Trophoblast cell (in vitro differentiated cells and primary cell): ENCODE measurements at regions not wholly inside any gene's neighbourhood (a gene's known extent, or its start where the extent isn't known, plus 50 kb on each side); places are given as distances from the start of the nearest gene placed in this dataset.

Source experiments
- DNase-seq, 2 donors: peaks; one replicate each; pipeline ENCODE4 v3.0.0-alpha.2; 2016
- H2AFZ ChIP-seq: 2 replicates; pipeline ENCODE4 v1.6.1; 2013; ENCODE audit warnings: low read length, moderate library complexity, mild to moderate bottlenecking; ENCODE audit not compliant: insufficient read depth, poor library complexity
- H2AK5ac ChIP-seq: 2 replicates; pipeline ENCODE4 v1.6.1; 2013; ENCODE audit warnings: mild to moderate bottlenecking, low read length
- H2BK120ac ChIP-seq: 2 replicates; pipeline ENCODE4 v1.6.1; 2013; ENCODE audit warnings: low read length, mild to moderate bottlenecking, moderate library complexity; ENCODE audit not compliant: insufficient read depth, poor library complexity
- H2BK12ac ChIP-seq: 2 replicates; pipeline ENCODE4 v1.6.1; 2013; ENCODE audit warnings: mild to moderate bottlenecking, low read length, moderate library complexity
- H2BK5ac ChIP-seq: 2 replicates; pipeline ENCODE4 v1.6.1; 2013; ENCODE audit warnings: low read length, low read depth, moderate library complexity, mild to moderate bottlenecking; ENCODE audit not compliant: poor library complexity
- H3K14ac ChIP-seq: 2 replicates; pipeline ENCODE4 v1.6.1; 2013; ENCODE audit warnings: mild to moderate bottlenecking, low read length
- H3K18ac ChIP-seq: 2 replicates; pipeline ENCODE4 v1.6.1; 2013; ENCODE audit warnings: mild to moderate bottlenecking, low read length
- H3K23ac ChIP-seq: 2 replicates; pipeline ENCODE4 v1.6.1; 2013; ENCODE audit warnings: low read length
- H3K27ac ChIP-seq: 2 replicates; pipeline ENCODE4 v1.5.1; 2013; ENCODE audit warnings: low read depth, mild to moderate bottlenecking, inconsistent platforms, low read length, moderate library complexity
- H3K27me3 ChIP-seq: 2 replicates; pipeline ENCODE4 v1.6.1; 2013; ENCODE audit warnings: inconsistent platforms, mild to moderate bottlenecking, low read length, moderate library complexity; ENCODE audit not compliant: insufficient read depth
- H3K36me3 ChIP-seq, 2 experiments: 1 replicate in 1 of 2; 2 replicates in 1 of 2; pipeline ENCODE4 v1.6.1; 2013; ENCODE audit warnings: low read length in 2 of 2, mild to moderate bottlenecking in 2 of 2, moderate library complexity in 1 of 2; ENCODE audit not compliant: insufficient read depth in 2 of 2, control insufficient read depth in 1 of 2
- H3K4ac ChIP-seq: 2 replicates; pipeline ENCODE4 v1.6.1; 2013; ENCODE audit warnings: low read depth, mild to moderate bottlenecking, low read length, moderate library complexity
- H3K4me1 ChIP-seq, 2 experiments: 1 replicate in 1 of 2; 2 replicates in 1 of 2; pipeline ENCODE4 v1.6.1; 2013; ENCODE audit warnings: low read length in 2 of 2, mild to moderate bottlenecking in 2 of 2, moderate library complexity in 1 of 2; ENCODE audit not compliant: insufficient read depth in 2 of 2, control insufficient read depth in 1 of 2
- H3K4me2 ChIP-seq: 2 replicates; pipeline ENCODE4 v1.6.1; 2013; ENCODE audit warnings: inconsistent platforms, mild to moderate bottlenecking, low read length, moderate library complexity
- H3K4me3 ChIP-seq: 2 replicates; pipeline ENCODE4 v1.5.1; 2013; ENCODE audit warnings: mild to moderate bottlenecking, low read depth, low read length, inconsistent platforms
- H3K79me1 ChIP-seq: one replicate; pipeline ENCODE4 v1.6.1; 2013; ENCODE audit warnings: low read length
- H3K79me2 ChIP-seq: 2 replicates; pipeline ENCODE4 v1.6.1; 2013; ENCODE audit warnings: low read length, mild to moderate bottlenecking; ENCODE audit not compliant: control insufficient read depth, insufficient read depth, poor library complexity
- H3K9ac ChIP-seq: 2 replicates; pipeline ENCODE4 v1.6.1; 2013; ENCODE audit warnings: mild to moderate bottlenecking, low read length
- H3K9me3 ChIP-seq: 2 replicates; pipeline ENCODE4 v1.6.1; 2013; ENCODE audit warnings: low read depth, mild to moderate bottlenecking, control low read depth, inconsistent platforms, low read length; ENCODE audit not compliant: insufficient read depth
- H4K12ac ChIP-seq: 2 replicates; pipeline ENCODE4 v1.6.1; 2013; ENCODE audit warnings: low read depth, mild to moderate bottlenecking, low read length, moderate library complexity
- H4K8ac ChIP-seq: 2 replicates; pipeline ENCODE4 v1.6.1; 2013; ENCODE audit warnings: low read depth, mild to moderate bottlenecking, low read length, moderate library complexity
- H4K91ac ChIP-seq: one replicate; pipeline ENCODE4 v1.6.1; 2013; ENCODE audit warnings: low read depth, mild to moderate bottlenecking, low read length, moderate library complexity
- WGBS: extraction: QIAGEN DNeasy Blood & Tissue Kit; methylation state at CpG from one replicate; pipeline ENCODE4 v1.1.7; 2013; ENCODE audit warnings: missing lambda C conversion rate; ENCODE audit not compliant: insufficient read length, insufficient coverage; ENCODE audit errors: extremely low coverage; 5-methylcytosine and 5-hydroxymethylcytosine counted together

GRCh38 chr3:24680214-24680967, 185.7 kb upstream of the THRB start:
- Histone ChIP-seq H2BK5ac (no peak overlapping the region), H3K27ac (no peak overlapping the region)

GRCh38 chr3:24682141-24682547, 187.5 kb upstream of the THRB start:
- H3K27ac ChIP-seq = peak overlapping the region; percentile 83
- no CpG with 5 or more reads among the region's 7 CpGs for WGBS
- H3K9ac ChIP-seq = no peak overlapping the region
- H3K4me1 ChIP-seq = peaks cover 8 to 9% of the 10 kb centered on the region in 2 experiments
- H4K8ac ChIP-seq = no peak overlapping the region
- H3K23ac ChIP-seq = no peak overlapping the region
- no peak overlapping the region for H4K12ac ChIP-seq
- H3K36me3 ChIP-seq = no peaks in the 10 kb centered on the region
- H4K91ac ChIP-seq = peak overlapping the region; percentile 7
- H3K4me3 ChIP-seq = no peak overlapping the region
- no peak overlapping the region for H2AK5ac ChIP-seq
- H3K79me1 ChIP-seq = peaks cover 11% of the 10 kb centered on the region
- H2BK120ac ChIP-seq = no peak overlapping the region
- H2BK12ac ChIP-seq = peak overlapping the region; percentile 2
- H3K79me2 ChIP-seq = no peaks in the 10 kb centered on the region
- peak overlapping the region; percentile 8 for H2AFZ ChIP-seq
- H3K9me3 ChIP-seq = no peaks in the 10 kb centered on the region
- peak overlapping the region; percentile 14 for H2BK5ac ChIP-seq
- DNase-seq = peak; percentile 95
- H3K18ac ChIP-seq = no peak overlapping the region
- H3K14ac ChIP-seq = no peak overlapping the region
- no peaks in the 10 kb centered on the region for H3K27me3 ChIP-seq
- H3K4ac ChIP-seq = no peak overlapping the region
- no peak overlapping the region for H3K4me2 ChIP-seq

More at GRCh38 chr3:24680214-24680967, 185.7 kb upstream of the THRB start:
- Histone ChIP-seq H3K79me1 (peaks cover 11% of the 10 kb centered on the region), H3K9ac (no peak overlapping the region), H3K18ac (no peak overlapping the region), H3K36me3 (no peaks in the 10 kb centered on the region), H2BK12ac (no peak overlapping the region), H3K9me3 (no peaks in the 10 kb centered on the region), H3K14ac (no peak overlapping the region), H3K79me2 (no peaks in the 10 kb centered on the region), H4K91ac (no peak overlapping the region), H2BK120ac (no peak overlapping the region), H3K23ac (no peak overlapping the region), H2AFZ (no peak overlapping the region), H4K8ac (no peak overlapping the region), H3K4me2 (no peak overlapping the region), H4K12ac (no peak overlapping the region), H2AK5ac (no peak overlapping the region), H3K4ac (no peak overlapping the region), H3K4me1 (peaks cover 8 to 9% of the 10 kb centered on the region in 2 experiments), H3K27me3 (no peaks in the 10 kb centered on the region), H3K4me3 (no peak overlapping the region)
- DNase-seq = peak; percentile 77 to 92
- WGBS = no CpG with 5 or more reads among the region's 9 CpGs

GRCh38 chr3:24683090-24683489, 188.4 kb upstream of the THRB start:
- Histone ChIP-seq H4K91ac (peak overlapping the region; percentile 57), H3K4me2 (no peak overlapping the region), H3K4me1 (peaks cover 5 to 6% of the 10 kb centered on the region in 2 experiments), H3K79me1 (peaks cover 14% of the 10 kb centered on the region), H2BK120ac (no peak overlapping the region), H2AK5ac (no peak overlapping the region), H3K9me3 (no peaks in the 10 kb centered on the region), H3K18ac (no peak overlapping the region), H2BK12ac (peak overlapping the region; percentile 15), H4K12ac (no peak overlapping the region), H3K27me3 (no peaks in the 10 kb centered on the region), H3K23ac (no peak overlapping the region), H3K4ac (no peak overlapping the region), H2BK5ac (peak overlapping the region; percentile 66), H3K79me2 (no peaks in the 10 kb centered on the region), H2AFZ (no peak overlapping the region), H3K4me3 (no peak overlapping the region), H3K14ac (no peak overlapping the region), H3K27ac (peak overlapping the region; percentile 36), H3K36me3 (no peaks in the 10 kb centered on the region), H3K9ac (no peak overlapping the region), H4K8ac (no peak overlapping the region)
- peak; percentile 84 to 94 for DNase-seq
- WGBS = no CpG with 5 or more reads among the region's 5 CpGs

GRCh38 chr3:24683633-24684384, 189.2 kb upstream of the THRB start:
- Histone ChIP-seq H3K4me3 (no peak overlapping the region), H3K4me1 (peaks cover 5% of the 10 kb centered on the region in 2 experiments), H4K8ac (no peak overlapping the region), H3K79me1 (peaks cover 13% of the 10 kb centered on the region), H2BK120ac (peak overlapping the region; percentile 38), H2AFZ (no peak overlapping the region), H3K4me2 (no peak overlapping the region), H4K91ac (peak overlapping the region; percentile 35), H3K23ac (no peak overlapping the region), H2BK12ac (no peak overlapping the region), H3K79me2 (no peaks in the 10 kb centered on the region), H3K4ac (no peak overlapping the region), H3K18ac (no peak overlapping the region), H2BK5ac (no peak overlapping the region), H2AK5ac (no peak overlapping the region), H3K9ac (no peak overlapping the region), H3K36me3 (no peaks in the 10 kb centered on the region), H4K12ac (no peak overlapping the region), H3K9me3 (no peaks in the 10 kb centered on the region), H3K14ac (no peak overlapping the region), H3K27ac (no peak overlapping the region), H3K27me3 (no peaks in the 10 kb centered on the region)
- no CpG with 5 or more reads among the region's 6 CpGs for WGBS
- peak; percentile 27 to 73 for DNase-seq
